Esophagus squamous epithelium (tissue), 5 donors: ENCODE measurements at regions not wholly inside any gene's neighbourhood (a gene's known extent, or its start where the extent isn't known, plus 50 kb on each side); places are given as distances from the start of the nearest gene placed in this dataset.

ENCODE experiments used
- DNase-seq: peaks from one replicate; lab custom pipeline; 2025; lab: John Stamatoyannopoulos, UW
- H3K27ac ChIP-seq, 4 donors: fragments of 200-600 bp; sonication (generic); one replicate each; pipeline ENCODE4 v1.5.1; 2016 to 2019; ENCODE audit warnings: mild to moderate bottlenecking in 1 of 4
- H3K27me3 ChIP-seq, 4 donors: fragments of 200-600 bp; sonication (generic); 1 replicate in 3 of 4; 2 replicates in 1 of 4; pipeline versions ENCODE4 v1.5.1 to v1.6.0; 2017 to 2021; ENCODE audit warnings: antibody characterized with exemption in 1 of 4
- H3K36me3 ChIP-seq, 3 donors: fragments of 200-600 bp; sonication (generic); one replicate each; pipeline ENCODE4 v1.5.1; 2016 to 2019
- H3K4me1 ChIP-seq, 3 donors: fragments of 200-600 bp; sonication (generic); one replicate each; pipeline ENCODE4 v1.5.1; 2017 to 2019
- H3K4me3 ChIP-seq, 4 donors: fragments of 200-600 bp; sonication (generic); 1 replicate in 3 of 4; 2 replicates in 1 of 4; pipeline ENCODE4 v1.5.1; 2016 to 2019; ENCODE audit warnings: mild to moderate bottlenecking in 2 of 4, moderate library complexity in 1 of 4
- H3K9me3 ChIP-seq, 3 donors: fragments of 200-600 bp; sonication (generic); one replicate each; pipeline ENCODE4 v1.5.1; 2016 to 2019
- POLR2A ChIP-seq, 4 donors: fragments of 450-650 bp; IDR thresholded peaks; one replicate each; pipeline ENCODE4 v1.6.1; 2017; ENCODE audit warnings: antibody characterized with exemption in 4 of 4, mild to moderate bottlenecking in 4 of 4, moderate library complexity in 3 of 4
- WGBS, 2 donors: methylation state at CpG; one replicate each; pipeline ENCODE4 v1.1.5; 2018; 5-methylcytosine and 5-hydroxymethylcytosine counted together
- intact Hi-C: fragments of 100-400 bp; cut with DNase I; formaldehyde crosslinking; loops from one replicate; pipeline ENCODE4 v1.15.0; 2022
- TF ChIP-seq, protein P1 (sequence below), 6 experiments: fragments of 450-650 bp in 4 of 6; fragments of 200-600 bp in 2 of 6; sonication (generic) in 2 of 6; IDR thresholded peaks; one replicate each; pipeline ENCODE4 v1.5.1; 2016 to 2019; ENCODE audit warnings: antibody characterized with exemption in 6 of 6, mild to moderate bottlenecking in 4 of 6, moderate library complexity in 4 of 6
- donor health status: DM: yes; HTN: yes; CAD: no.

GRCh38 chr9:73059247-73059646 is 92.4 kb upstream of the ANXA1 start:
- intact Hi-C loops = no loop called here
- DNase-seq = no peak
- 59 to 65% methylated on average over 2 of the region's 2 CpGs for WGBS, 2 donors

DNA sequence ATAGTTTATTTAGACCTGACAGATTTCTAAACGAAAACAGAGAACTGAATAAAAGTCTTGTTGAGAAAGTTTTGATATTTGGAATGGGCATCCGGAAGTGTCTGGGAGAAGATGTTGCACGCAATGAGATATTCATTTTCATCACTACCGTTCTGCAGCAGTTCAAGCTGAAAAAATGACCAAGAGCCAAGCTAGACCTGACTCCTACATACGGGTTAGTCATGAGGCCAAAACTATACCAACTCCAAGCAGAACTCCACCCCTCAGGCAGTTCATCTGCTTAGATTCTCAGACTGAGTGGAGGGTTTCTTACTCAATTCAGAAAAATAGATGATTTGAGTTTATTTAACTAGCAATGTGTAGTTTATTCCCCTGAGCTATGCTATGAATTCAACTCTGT is 95.4 kb upstream of the ANXA1 start:
- WGBS, 2 donors = 68 to 70% methylated on average over 5 of the region's 5 CpGs
- Histone ChIP-seq H3K4me3 (no peak overlapping the region), H3K27ac (no peak overlapping the region), H3K9me3 (no peaks in the 10 kb centered on the region), H3K36me3 (no peaks in the 10 kb centered on the region), H3K4me1 (no peaks in the 10 kb centered on the region), H3K27me3 (no peaks in the 10 kb centered on the region)
- TF ChIP-seq, protein P1, sequence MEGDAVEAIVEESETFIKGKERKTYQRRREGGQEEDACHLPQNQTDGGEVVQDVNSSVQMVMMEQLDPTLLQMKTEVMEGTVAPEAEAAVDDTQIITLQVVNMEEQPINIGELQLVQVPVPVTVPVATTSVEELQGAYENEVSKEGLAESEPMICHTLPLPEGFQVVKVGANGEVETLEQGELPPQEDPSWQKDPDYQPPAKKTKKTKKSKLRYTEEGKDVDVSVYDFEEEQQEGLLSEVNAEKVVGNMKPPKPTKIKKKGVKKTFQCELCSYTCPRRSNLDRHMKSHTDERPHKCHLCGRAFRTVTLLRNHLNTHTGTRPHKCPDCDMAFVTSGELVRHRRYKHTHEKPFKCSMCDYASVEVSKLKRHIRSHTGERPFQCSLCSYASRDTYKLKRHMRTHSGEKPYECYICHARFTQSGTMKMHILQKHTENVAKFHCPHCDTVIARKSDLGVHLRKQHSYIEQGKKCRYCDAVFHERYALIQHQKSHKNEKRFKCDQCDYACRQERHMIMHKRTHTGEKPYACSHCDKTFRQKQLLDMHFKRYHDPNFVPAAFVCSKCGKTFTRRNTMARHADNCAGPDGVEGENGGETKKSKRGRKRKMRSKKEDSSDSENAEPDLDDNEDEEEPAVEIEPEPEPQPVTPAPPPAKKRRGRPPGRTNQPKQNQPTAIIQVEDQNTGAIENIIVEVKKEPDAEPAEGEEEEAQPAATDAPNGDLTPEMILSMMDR (IDR thresholded peaks at IDR 0.05) = no peak
- TF ChIP-seq POLR2A (IDR thresholded peaks at IDR 0.05) = no peak
- DNase-seq = no peak
- intact Hi-C loops = no loop called here

More at GRCh38 chr9:73059247-73059646, 92.4 kb upstream of the ANXA1 start:
- Histone ChIP-seq H3K4me1 (no peaks in the 10 kb centered on the region), H3K27ac (no peak overlapping the region), H3K27me3 (no peaks in the 10 kb centered on the region), H3K36me3 (no peaks in the 10 kb centered on the region), H3K4me3 (no peak overlapping the region), H3K9me3 (no peaks in the 10 kb centered on the region)
- TF ChIP-seq POLR2A (IDR thresholded peaks at IDR 0.05) = no peak
- TF ChIP-seq, protein P1 (IDR thresholded peaks at IDR 0.05) = no peak

DNA sequence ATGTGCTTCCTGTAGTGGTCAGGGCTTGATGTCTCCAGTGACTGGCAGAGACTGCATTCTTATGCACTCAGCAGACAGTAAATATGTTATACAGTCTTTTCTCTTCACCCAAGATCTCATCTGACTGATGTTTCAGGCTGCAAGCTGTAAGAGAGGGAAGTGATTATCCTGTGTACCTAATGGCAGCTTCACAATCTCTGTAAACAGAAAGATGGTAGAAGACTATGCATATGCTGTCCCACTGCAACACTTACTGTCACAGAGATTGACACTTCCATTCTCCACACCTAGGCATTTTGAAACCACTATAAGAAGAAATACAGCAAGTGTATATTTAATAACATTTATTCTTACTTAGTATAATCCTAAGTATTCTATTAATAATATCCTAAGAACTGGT is 97.6 kb upstream of the ANXA1 start:
- intact Hi-C loops = no loop called here
- Histone ChIP-seq H3K27me3 (no peaks in the 10 kb centered on the region), H3K36me3 (no peaks in the 10 kb centered on the region), H3K27ac (no peak overlapping the region), H3K4me3 (no peak overlapping the region), H3K9me3 (no peaks in the 10 kb centered on the region), H3K4me1 (no peaks in the 10 kb centered on the region)
- TF ChIP-seq, protein P1 (IDR thresholded peaks at IDR 0.05) = no peak
- TF ChIP-seq POLR2A (IDR thresholded peaks at IDR 0.05) = no peak
- no peak for DNase-seq

DNA sequence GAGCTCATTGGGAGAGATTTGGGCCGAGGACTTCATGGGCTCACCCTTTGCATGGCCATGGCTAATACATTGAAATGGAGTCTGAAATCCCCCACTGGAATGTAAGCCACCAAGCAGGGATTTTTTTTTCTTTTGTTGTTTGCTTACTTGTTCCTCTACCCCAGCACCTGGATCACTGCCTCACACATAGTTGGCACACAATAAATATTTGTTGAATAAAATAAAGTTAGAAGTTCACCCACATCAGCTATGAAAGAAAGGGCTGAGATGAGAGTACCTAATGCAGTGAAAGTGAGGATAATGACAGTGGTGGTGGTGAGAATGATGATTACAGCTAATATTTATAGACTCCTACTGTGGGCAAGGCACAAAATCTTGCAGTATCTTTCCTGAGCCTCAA is 98.1 kb upstream of the ANXA1 start:
- Histone ChIP-seq H3K27ac (no peak overlapping the region), H3K4me1 (no peaks in the 10 kb centered on the region), H3K27me3 (no peaks in the 10 kb centered on the region), H3K36me3 (no peaks in the 10 kb centered on the region), H3K4me3 (no peak overlapping the region), H3K9me3 (no peaks in the 10 kb centered on the region)
- intact Hi-C loops = no loop called here
- TF ChIP-seq, protein P1 (IDR thresholded peaks at IDR 0.05) = no peak
- no peak for TF ChIP-seq POLR2A (IDR thresholded peaks at IDR 0.05)
- WGBS, 2 donors = 41 to 55% methylated on average over 1 of the region's 1 CpG
- no peak for DNase-seq

- Histone ChIP-seq H3K4me3 (no peak overlapping the region), H3K27me3 (no peaks in the 10 kb centered on the region), H3K4me1 (no peaks in the 10 kb centered on the region), H3K36me3 (no peaks in the 10 kb centered on the region), H3K9me3 (no peaks in the 10 kb centered on the region), H3K27ac (no peak overlapping the region)
- no peak for TF ChIP-seq POLR2A (IDR thresholded peaks at IDR 0.05)
- TF ChIP-seq, protein P1 (IDR thresholded peaks at IDR 0.05) = no peak
- WGBS, 2 donors = 55 to 56% methylated on average over 7 of the region's 7 CpGs
- intact Hi-C loops = no loop called here
- DNase-seq = no peak
Measured at GRCh38 chr9:73050887-73051550, 98.2 kb upstream of the ALDH1A1 start.
